ENCODE measurements at regions not wholly inside any gene's neighbourhood (a gene's known extent, or its start where the extent isn't known, plus 50 kb on each side); places are given as distances from the start of the nearest gene placed in this dataset.

DNA sequence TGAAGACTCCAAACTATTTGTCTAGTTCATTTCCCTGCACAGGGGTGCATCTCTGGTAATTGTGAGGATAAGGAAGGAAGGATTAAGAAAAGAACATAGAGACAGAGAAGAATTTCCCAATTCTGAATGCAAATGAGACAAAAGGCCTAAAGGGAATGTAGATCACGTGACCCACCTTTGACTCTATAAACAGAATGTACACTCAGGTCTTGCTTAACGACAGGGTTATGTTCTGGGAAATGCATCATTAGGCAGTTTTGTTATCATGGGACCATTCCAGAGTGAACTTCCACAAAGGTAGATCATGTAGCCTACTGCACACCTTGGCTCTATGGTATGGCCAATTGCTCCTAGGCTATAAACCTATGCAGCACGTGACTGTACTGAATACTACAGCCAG is 252.3 kb upstream of the ZP4 start:
- Histone ChIP-seq H3K36me3 (ENCODE audit: control insufficient read depth, insufficient read depth, low read length) (no peaks in the 10 kb centered on the region), H3K27me3 (ENCODE audit: control insufficient read depth, insufficient read depth, low read length) (no peaks in the 10 kb centered on the region), H3K4me3 (ENCODE audit: low read depth, low read length) (no peak overlapping the region)
- TF ChIP-seq, protein P1, sequence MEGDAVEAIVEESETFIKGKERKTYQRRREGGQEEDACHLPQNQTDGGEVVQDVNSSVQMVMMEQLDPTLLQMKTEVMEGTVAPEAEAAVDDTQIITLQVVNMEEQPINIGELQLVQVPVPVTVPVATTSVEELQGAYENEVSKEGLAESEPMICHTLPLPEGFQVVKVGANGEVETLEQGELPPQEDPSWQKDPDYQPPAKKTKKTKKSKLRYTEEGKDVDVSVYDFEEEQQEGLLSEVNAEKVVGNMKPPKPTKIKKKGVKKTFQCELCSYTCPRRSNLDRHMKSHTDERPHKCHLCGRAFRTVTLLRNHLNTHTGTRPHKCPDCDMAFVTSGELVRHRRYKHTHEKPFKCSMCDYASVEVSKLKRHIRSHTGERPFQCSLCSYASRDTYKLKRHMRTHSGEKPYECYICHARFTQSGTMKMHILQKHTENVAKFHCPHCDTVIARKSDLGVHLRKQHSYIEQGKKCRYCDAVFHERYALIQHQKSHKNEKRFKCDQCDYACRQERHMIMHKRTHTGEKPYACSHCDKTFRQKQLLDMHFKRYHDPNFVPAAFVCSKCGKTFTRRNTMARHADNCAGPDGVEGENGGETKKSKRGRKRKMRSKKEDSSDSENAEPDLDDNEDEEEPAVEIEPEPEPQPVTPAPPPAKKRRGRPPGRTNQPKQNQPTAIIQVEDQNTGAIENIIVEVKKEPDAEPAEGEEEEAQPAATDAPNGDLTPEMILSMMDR (IDR thresholded peaks at IDR 0.05; ENCODE audit: insufficient read depth, low read length, poor library complexity, severe bottlenecking): no peak
- DNase-seq (ENCODE audit: low read depth): no peak

DNA sequence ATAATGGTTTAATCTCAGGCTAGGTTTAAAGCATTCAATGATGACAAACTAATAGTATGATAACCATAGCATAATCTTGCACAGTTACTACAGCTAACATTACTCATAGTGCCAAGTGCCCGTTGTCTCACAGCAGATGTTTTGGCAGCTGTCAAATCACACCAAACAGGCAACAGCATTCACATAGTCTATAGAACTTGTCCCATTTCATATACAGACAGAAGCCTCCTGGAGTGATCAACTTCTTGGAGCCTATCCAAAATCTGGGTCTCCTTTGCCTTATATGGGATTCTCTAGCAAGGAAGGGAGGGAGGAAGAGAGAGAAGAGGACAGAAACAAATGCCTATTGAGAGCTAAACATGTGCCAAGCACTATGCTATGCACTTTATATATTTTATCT is 250.6 kb upstream of the ZP4 start:
- TF ChIP-seq, protein P1 (IDR thresholded peaks at IDR 0.05; ENCODE audit: insufficient read depth, low read length, poor library complexity, severe bottlenecking): no peak
- Histone ChIP-seq H3K4me3 (ENCODE audit: low read depth, low read length) (no peak overlapping the region), H3K36me3 (ENCODE audit: control insufficient read depth, insufficient read depth, low read length) (no peaks in the 10 kb centered on the region), H3K27me3 (ENCODE audit: control insufficient read depth, insufficient read depth, low read length) (no peaks in the 10 kb centered on the region)
- no peak for DNase-seq (ENCODE audit: low read depth)

DNA sequence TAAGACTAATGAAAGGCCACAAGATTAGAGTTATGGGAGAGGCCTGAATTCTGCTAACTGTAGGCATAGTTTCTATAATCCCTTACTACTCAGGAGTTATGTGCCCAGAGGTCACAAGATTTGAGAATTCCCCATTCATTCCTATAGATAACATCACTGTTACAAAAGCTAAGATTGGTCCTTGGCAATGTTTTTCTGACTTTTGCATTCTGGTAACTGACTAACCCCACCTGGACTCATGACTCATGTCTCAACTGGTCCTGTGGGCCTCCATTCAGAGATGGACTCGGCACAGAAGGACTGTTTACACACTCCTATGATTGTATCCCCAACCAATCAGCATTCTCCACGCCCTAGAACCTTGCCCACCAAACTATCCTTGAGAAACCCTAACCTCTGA is 249.0 kb upstream of the ZP4 start:
- Histone ChIP-seq H3K4me3 (ENCODE audit: low read depth, low read length) (no peak overlapping the region), H3K27me3 (ENCODE audit: control insufficient read depth, insufficient read depth, low read length) (no peaks in the 10 kb centered on the region), H3K36me3 (ENCODE audit: control insufficient read depth, insufficient read depth, low read length) (no peaks in the 10 kb centered on the region)
- TF ChIP-seq, protein P1 (IDR thresholded peaks at IDR 0.05; ENCODE audit: insufficient read depth, low read length, poor library complexity, severe bottlenecking): no peak
- no peak for DNase-seq (ENCODE audit: low read depth)

DNA sequence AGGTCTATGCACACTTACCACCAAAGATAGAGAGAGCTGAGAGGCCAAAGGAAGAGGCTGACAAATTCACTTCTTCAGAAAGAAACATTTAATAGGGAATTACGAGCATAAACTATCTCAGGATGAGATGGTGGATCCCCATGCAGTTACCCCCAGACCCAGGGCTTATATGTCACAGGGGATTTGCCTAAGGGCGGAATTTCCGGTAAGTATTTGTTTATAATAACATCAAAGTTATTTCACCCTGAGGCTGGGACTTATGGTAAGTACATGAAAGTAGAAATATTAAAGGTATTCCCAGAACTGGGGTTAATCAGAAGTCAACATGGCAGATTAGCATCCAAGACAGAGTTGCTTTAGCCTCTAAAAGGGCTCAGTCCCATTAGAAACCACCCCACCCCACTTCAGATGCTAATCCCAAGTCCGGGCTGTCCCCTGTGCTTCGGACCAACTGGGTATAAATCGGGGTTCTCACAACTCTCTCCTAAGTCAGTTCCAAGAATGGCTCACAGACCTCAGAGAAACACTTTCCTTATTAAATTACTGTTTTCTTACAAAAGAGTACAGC is 247.4 kb upstream of the ZP4 start:
- no peak overlapping the region for H3K4me3 ChIP-seq (ENCODE audit: low read depth, low read length)
- H3K27me3 ChIP-seq (ENCODE audit: control insufficient read depth, insufficient read depth, low read length): no peaks in the 10 kb centered on the region
- H3K36me3 ChIP-seq (ENCODE audit: control insufficient read depth, insufficient read depth, low read length): no peaks in the 10 kb centered on the region
- TF ChIP-seq, protein P1 (IDR thresholded peaks at IDR 0.05; ENCODE audit: insufficient read depth, low read length, poor library complexity, severe bottlenecking): no peak
- DNase-seq (ENCODE audit: low read depth): no peak

DNA sequence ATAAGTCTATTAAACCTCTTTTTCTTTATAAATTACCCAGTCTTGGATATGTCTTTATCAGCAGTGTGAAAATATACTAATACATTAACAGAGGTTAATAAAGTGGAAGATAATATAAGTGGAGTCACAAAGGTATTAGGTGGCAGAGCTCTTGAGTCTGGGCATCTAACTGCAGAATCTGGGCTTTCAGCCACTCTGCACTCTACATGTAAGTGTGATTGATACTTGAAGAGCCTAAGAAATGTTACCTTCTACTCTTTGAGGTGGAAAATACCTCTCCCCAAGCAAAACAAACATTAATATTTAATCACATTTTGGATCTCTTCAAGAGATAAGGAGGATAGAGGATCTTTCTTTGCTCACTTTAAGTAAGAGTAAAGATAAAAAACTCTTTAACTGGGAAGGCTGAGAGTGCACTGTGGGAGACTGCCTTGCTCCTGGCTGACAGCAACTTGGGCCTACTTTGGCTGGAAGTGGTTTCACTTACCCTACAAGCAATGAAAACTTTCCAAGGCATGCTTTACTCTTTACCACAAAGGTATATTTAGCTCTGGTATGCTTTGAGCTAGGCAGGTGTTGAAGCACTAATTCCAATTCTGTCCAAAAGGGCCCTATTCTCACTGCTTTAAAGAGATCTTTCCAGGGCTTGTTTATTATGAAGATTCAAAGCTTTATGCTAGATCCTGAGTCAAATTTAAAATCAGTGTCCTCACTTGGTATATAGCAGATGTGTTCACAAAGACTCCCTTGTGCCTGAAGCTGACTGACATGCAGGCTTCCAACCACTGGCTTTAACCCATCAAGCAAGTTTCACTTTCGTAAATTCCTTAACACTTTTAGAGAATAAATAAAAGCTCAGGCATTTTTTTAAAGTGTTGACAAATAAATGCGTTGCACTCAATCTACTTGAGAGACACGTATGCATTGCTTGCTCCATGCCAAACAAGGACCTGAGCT is 245.3 kb upstream of the ZP4 start:
- TF ChIP-seq, protein P1 (IDR thresholded peaks at IDR 0.05; ENCODE audit: insufficient read depth, low read length, poor library complexity, severe bottlenecking): no peak
- DNase-seq (ENCODE audit: low read depth): no peak
- Histone ChIP-seq H3K36me3 (ENCODE audit: control insufficient read depth, insufficient read depth, low read length) (no peaks in the 10 kb centered on the region), H3K27me3 (ENCODE audit: control insufficient read depth, insufficient read depth, low read length) (no peaks in the 10 kb centered on the region), H3K4me3 (ENCODE audit: low read depth, low read length) (no peak overlapping the region)

Measured in kidney epithelial cell (primary cell).